ENCODE measurements at regions not wholly inside any gene's neighbourhood (a gene's known extent, or its start where the extent isn't known, plus 50 kb on each side); places are given as distances from the start of the nearest gene placed in this dataset.

GRCh38 chr1:60878323-60878722 lies 204.0 kb upstream of the NFIA start:
- TF ChIP-seq CTCF (optimal IDR thresholded peaks at IDR 0.05 in 1 of 3, IDR thresholded peaks at IDR 0.05 in 1 of 3, conservative IDR thresholded peaks at IDR 0.05 in 1 of 3; ENCODE audit: extremely low read depth in 1 of 3, insufficient read depth in 2 of 3, low read length in 3 of 3) (no peak), EZH2 (IDR thresholded peaks at IDR 0.05; ENCODE audit: low read length) (no peak)

All from keratinocyte (primary cell).